Fibroblast of skin of left biceps (primary cell): ENCODE measurements at regions not wholly inside any gene's neighbourhood (a gene's known extent, or its start where the extent isn't known, plus 50 kb on each side); places are given as distances from the start of the nearest gene placed in this dataset.
"Not testable (repeated sequence)": the region's sequence is repeated elsewhere in the genome, so short reads cannot be mapped to it uniquely, and the experiment has no call there.

Experiments
- DNase-seq, 2 experiments: peaks; one replicate each; pipeline ENCODE4 v3.0.0-alpha.2; 2013; ENCODE audit warnings: low read depth in 2 of 2

DNA sequence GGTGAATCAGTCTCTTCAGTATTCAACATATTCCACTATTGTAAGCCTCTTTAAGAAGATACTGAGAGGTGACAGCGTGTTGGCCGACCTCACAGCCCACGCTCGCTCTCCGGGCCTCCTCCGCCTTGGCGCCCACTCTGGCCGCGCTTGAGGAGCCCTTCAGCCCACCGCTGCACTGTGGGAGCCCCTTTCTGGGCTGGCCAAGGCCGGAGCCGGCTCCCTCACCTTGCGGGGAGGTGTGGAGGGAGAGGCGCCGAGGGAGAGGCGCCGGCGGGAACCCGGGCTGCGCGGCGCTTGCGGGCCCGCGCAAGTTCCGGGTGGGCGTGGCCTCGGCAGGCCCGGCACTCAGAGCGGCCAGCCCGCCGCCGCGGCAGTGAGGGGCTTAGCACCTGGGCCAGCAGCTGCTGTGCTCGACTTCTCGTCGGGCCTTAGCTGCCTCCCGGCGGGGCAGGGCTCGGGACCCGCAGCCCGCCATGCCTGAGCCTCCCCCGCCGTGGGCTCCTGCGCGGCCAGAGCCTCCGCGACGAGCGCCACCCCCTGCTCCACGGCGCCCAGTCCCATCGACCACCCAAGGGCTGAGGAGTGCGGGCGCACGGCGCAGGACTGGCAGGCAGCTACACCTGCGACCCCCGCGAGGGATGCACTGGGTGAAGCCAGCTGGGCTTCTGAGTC is 306.4 kb downstream of the SEMA3D start:
- DNase-seq, result not testable (repeated sequence)

DNA sequence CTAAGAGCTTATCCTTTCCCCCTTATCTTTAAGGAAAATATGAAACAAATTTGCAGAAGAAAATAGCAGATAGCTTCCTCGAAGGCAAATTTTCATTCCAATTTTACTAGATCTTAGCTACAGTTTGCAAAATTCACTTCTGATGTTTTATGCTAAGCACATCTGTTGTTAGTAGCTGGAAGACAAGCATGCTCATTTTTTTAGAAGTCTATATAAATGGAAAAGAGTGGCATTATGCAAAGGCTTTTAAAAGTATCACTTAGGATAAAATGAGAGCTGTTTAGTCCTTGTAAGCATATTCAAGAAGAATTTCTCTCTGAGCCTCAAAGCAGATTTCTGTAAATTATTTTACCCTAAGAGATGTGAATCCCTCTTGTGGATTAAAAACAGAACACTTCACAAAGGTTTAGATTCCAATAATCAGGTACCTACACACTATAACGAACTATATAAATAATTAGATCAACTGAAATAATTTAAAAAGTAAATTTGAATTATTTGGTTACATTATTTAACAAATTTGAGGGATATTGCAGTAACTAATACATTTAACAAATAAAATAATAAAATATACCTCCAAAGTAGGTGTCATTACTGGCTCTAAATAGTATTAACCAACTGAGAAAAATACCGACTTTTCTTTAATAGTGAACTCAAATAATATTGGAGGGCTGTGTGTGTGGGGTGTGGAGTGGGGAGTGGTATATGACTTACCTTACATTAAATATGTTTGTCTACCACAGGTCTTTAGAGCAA is 307.1 kb downstream of the SEMA3D start:
- DNase-seq, result no peak

DNA sequence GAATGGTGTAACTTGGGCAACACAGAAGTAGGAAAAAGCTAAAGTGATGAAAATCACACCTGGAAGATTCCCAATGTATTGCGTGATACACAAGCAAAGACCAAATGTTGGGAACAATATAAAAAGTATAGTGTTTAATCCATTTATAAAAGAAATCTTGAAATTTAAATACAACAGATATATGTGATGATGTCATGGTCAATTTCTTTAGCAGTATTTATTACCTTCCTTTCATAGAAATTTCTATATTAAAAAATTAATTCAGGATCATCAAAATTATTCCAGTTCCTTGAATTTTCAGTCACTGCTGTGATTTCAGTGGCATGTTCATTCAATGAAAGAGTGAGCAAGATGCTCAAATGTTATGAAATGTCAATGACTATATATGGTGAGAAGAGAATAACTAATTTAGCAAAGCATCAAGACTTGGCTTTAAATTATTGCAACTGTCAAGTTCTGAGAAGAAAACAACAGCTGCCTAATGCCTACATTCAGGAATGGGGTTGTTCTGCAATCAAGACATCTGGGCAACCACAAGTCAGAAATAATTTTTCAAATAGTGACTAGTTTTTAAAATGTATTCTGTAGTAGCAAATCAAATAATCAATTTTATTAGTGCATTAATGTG is 308.8 kb downstream of the SEMA3D start:
- DNase-seq, result no peak

DNA sequence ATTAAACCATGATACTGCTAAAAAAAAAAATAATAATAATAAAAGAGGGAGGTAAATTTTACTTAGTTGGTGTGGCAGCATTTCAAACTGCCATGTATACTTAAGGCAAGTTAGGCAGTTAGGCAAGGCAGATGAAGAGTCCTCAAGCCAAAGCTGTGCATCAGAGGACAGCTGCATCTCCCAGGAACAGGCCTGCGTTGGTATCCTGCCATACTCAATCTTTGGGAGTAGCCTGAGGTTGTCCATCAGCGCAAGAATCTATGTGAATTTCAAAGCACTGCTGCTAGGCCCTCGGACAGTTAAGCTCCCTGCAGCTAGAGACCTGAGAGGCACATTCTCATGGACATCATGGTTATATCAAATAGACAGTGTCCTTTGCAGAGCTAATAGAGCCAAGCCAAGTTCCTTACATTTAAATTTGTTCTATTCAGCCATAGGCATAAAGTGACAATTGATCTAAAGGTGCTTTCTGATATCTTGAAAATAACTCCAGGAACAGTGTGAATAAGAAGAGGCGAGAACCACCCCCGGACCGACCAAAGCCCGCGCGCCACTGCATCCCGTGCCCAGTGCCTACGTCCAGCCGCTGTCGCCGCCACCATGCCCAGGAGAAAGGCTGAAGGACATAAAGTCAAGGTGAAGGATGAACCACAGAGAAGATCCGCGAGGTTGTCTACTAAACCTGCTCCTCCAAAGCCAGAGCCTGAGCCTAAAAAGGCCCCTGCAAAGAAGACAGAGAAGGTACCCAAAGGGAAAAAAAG is 310.6 kb downstream of the SEMA3D start:
- DNase-seq, result no peak

DNA sequence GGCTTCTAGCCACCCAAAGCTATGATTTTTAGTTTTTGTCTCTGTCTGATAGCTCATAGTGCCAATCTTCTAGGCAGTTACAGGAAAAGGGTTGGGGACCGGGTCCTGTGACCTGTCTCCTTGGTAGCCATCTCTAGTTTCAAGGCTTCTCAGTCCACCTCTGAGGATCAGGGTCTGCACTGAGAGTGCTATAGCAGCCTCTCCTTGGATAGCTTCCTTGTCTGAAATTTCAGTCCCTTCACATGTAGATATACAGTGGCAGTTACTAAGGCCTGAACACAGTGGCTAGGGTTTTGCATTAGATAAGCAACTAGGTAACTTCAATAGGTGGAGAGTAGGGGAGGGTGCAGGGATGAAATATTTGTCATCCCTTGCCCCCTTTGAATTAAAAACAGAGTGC is 321.3 kb downstream of the SEMA3D start:
- DNase-seq, result no peak

DNA sequence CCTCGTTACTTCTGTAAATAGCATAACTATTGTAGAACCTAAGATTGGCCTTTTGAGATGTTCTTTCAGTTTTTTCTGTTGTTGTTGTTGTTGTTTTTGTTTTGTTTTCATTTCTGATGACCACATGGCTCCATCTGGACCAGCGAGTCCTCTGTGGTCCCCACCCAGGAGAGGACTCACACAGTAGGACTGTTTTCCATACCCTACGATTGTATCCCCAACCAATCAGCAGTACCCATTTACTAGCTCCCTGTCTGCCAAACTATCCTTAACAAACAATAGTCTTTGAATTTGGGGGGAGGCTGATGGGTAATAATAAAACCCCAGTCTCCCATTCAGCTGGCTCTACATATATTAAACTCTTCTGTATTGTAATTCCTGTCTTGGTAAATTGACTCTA is 329.5 kb downstream of the SEMA3D start:
- DNase-seq, result no peak

DNA sequence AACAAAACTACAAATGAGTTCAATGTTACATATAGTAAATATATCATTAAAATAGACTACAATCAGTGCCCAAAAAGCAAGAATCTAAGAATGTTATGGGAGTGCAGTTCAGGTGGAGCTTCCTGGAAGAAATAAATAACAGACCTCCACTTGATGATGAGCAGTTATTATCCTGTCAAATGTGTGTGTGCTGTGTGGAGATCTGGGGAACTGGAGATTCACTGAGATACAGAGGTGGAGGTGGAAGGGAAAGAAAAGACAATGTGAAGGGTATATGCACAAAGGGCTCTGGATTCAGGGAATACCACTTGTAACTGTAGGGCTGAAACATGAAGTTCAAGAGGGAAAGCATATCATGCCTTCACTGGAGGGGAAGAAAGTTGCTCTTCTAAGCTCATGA is 331.1 kb downstream of the SEMA3D start:
- DNase-seq, result no peak

DNA sequence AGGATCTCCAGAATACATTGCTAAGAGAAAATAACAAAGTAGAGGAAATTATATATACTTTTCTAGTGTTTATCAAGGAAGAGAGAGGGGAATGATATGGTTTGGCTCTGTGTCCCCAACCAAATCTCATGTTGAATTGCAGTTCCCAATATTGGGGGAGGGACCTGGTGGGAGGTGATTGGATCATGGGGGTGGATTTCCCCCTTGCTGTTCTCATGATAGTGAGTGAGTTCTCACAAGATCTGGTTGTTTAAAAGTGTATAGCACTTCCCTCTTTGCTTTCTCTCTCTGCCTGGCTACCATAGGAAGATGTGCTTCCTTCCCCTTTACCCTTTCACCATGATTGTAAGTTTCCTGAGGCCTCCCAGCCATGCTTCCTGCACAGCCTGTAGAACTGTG is 337.9 kb downstream of the SEMA3D start:
- not testable (repeated sequence) for DNase-seq

DNA sequence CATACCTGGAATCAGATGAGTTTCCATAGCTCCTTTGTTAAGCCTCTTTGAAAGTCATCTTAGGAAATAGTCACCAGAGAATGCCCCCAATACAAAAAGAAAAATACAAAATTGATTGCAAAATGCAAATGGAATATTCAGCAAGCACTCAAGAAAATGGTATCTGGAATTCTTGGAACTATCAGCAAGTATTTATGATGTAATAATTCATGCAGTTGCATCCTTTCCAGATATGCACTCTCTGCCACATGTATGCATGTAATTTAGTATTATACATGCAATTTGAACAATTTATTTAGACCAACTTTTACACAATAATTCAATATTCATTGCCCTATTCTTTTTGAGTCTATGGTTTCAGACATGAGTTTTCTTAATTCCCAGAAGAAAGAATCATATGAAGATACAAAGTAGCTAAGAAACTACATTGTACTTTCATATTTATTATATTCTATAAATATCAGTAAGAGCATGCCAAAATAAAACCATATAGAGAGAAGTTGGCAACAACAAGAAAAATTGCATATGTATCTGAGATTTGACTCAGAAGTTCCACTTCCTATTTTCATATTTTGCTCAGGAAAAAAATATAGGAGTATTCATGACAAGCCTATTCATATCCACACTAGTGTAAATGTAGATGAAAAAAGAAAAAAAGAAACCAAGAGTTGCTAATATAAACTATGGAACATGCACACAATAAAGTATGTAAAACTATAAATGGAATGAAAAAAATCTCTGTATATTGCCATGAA is 338.5 kb downstream of the SEMA3D start:
- DNase-seq, result peak; percentile 19 to 34

DNA sequence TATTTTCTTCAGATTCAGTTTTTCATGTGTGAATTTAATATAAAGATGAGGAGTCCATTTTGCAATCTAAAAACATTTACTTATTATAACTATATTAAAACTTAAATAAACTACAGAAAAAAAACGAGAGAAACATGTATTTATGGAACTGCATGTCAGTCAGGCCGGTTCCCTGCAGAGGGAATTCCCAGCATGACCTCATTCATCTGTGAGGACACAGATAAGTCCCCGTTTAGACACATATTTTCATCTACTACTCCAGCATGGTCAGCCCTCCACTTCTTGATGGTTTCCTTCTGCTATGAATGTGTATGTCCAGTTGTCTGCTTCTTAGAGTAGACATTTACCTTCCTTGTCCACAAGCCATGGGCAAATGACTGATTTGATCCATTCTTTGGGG is 339.1 kb downstream of the SEMA3D start:
- no peak for DNase-seq

DNA sequence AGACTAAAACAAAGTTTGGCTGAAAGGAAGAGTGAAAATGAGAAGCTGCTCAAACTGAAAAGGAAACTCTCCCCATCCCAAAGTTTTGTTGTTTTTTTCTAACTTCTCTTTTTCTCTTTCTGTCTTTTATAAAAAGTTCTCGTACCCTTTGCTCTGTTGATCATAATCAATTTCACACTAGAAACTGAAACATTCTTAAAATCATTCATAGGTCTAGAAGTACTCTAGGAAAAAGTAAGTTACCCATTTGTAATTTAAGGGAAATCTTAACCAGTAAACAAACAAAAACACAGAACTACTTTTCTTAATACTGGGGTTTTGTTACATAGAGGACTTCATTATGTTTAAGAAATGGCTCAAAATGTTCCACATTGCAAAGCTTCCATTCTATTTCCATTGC is 339.8 kb downstream of the SEMA3D start:
- no peak for DNase-seq

DNA sequence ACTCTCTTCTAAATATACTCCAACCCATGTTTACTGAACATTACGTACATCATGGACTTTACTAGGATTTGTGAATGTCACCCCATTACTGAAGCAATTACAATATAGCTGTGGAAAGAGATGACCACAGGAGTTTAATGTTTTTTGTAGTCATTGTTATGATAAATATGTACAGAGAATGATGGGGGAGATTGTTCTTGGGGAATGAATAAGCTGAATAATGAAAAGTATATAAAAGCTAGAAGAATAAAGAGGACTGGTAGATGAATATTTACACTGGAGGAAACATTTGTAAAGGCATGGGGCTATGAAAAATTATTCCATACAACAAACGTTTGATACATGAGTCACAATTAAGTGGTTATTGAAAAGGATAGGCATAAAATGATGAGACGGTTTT is 340.9 kb downstream of the SEMA3D start:
- no peak for DNase-seq

DNA sequence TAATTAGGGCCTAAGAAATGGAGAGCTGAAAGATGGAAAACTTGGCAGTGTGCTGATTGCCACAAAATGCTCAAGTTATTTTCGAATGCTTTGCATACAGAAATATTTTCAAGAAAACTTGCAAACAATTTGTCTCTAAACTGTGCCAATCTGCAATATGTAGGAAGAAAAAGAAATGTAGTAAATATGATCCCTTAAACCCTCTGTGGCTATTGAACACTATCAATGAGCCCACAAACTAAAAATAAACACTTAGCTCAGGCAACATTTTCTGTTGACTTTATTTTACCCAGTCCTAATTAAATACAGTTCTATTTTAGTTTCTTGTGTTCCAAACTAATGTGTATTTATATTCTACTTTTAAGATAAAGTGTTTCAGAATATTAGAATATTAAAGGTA is 342.1 kb downstream of the SEMA3D start:
- no peak for DNase-seq

DNA sequence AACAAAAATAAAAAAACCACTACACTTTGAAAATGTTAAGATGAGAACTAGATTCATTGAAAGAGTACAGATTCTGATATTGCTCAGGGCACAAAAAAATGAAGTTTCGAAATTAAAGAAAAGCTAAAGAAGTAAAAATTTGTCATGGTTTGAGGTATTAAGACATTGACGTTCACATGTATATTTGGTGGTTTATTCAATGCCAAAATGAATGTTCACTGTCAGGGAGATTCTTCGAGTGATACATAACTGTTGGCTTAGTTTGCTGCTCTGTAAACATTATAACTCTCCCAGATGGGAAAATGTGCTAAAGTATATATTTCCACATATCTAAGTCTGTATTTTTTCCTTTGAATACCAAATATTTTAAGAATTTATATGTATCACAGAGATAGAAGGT is 345.0 kb downstream of the SEMA3D start:
- peak; percentile 66 to 77 for DNase-seq

DNA sequence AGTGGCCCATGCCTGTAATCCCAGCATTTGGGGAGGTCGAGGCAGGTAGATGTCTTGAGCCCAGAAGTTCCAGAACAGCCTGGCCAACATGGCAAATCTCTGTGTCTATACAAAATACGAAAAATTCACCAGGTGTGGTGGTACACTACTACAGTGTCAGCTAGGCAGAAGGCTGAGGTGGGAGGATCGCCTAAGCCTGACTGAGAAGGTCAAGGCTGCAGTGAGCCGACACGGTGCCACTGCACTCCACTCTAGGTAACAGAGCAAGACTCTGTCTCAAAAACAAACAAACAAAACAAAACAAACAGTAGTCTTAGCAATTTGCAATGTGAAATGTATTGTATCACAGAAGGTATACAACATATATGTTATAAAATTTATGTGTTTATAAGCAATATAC is 348.0 kb downstream of the SEMA3D start:
- no peak for DNase-seq

DNA sequence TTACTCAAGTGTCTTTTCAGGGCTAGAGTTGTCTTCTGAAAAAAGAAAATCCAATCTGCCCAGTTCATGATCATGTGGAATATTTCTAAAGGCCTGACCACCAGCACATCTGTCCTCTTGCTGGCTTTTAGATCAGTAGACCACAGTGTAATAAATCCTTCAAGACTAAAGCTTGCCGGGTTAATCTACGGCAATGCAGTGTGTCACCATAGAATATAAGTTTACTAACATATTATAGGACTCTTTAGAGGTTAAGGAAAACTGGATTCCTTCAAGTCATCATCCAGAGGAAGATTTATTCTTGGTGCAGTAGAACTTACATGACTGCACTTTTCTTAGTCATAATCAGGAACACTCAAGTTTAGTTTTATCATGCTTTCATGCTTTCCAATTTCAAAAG is 349.5 kb downstream of the SEMA3D start:
- peak; percentile 57 to 66 for DNase-seq

DNA sequence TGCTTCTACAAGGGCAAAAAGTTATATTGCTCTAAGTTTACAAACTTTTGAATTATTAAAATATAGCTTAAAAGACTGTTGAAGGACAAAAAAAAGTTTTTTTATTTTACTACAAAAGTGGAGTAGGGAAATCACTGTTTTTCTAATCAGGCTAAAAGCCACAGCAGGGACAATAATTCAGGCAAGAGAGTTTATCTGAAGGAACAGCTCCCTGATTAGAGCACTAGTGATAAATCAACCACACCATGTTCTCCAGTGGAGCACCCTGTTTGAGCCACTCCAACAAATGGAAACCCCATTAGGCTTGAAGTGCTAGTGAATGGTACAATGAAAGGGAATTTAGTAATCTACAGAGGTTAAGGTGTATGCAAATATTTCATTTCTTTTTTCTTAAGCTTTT is 357.1 kb downstream of the SEMA3D start:
- no peak for DNase-seq

DNA sequence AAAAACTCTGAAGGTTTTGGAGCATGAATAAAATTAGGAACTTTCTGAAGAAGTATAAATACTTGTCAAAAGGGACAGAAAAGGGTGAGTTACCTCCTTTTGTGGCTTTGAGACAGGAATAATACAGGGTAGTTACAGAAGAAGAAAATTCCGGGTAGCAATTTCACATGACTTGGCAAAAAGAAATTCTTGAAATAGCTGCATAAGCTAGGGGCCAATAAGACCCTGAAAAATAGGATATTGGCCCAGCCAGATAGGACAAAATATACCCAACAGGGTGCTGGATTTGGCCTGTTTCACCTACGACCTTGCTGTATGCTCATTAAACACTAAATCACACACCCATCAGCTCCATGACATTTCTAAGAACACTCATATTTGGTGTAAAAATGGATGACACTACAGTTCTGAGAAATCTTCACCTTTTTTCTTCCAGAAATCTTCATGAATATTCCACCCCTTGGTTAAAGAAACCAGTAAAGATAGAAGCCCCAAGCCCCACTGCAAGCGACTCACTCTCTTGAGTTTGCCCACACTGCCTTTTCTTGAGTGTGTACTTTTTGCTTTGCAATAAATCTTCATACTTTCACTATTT is 362.7 kb downstream of the SEMA3D start:
- no peak for DNase-seq

DNA sequence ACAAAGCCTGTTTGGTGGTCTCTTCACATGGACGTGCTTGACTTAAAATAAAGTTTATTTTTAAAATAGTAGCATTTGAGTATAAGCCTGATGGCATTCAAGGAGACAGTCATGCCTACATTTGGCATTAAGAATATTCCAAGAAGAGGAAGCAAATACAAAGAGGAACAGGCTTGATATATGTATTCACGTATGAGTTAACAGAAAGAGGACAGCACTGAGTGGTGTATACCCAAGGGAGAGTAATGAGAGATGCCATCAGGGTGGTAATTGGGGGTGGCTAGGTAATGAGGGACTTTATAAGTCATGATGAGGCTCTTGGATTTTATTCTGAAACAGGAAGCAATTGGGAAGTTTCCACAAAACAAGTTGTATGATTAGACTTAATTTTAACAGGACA is 363.3 kb downstream of the SEMA3D start:
- DNase-seq, result no peak

DNA sequence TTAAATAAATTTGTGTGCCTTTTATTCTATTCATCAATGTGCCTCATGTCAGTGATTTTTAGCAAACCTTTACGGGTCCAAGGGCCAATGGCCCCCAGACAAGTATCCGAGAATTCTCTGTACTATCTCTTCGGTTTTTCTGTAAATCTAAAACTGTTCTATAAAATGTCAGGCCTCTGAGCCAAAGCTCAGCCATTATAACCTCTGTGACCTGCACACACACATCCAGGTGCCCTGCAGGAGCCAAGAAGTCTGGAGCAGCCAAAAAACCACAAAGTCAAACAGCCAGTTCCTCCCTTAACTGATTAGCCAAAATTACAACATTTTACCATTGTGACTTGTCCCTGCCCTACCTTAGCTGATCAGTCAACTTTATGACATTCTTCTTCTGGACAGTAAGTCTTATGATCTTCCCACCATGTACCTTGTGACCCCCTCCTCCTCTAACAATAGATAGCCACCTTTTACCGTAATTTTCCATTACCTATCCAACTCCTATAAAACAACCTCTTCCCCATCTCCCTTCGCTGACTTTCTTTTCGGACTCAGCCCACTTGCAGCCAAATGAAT is 363.8 kb downstream of the SEMA3D start:
- no peak for DNase-seq
